Uterus (tissue), 3 donors: ENCODE measurements at regions not wholly inside any gene's neighbourhood (a gene's known extent, or its start where the extent isn't known, plus 50 kb on each side); places are given as distances from the start of the nearest gene placed in this dataset.

Experiments
- DNase-seq, 2 donors: peaks; one replicate each; pipeline ENCODE4 v3.0.0-alpha.2; 2019 to 2020
- H3K27ac ChIP-seq, 2 donors: fragments of 200-600 bp; sonication (generic); 1 replicate in 1 of 2; 2 replicates in 1 of 2; pipeline ENCODE4 v1.5.1; 2016 to 2018
- H3K27me3 ChIP-seq, 2 donors: fragments of 200-600 bp; sonication (generic); one replicate each; pipeline ENCODE4 v1.5.1; 2018 to 2019; ENCODE audit warnings: control low read depth in 1 of 2
- H3K36me3 ChIP-seq, 2 donors: fragments of 200-600 bp; sonication (generic); one replicate each; pipeline ENCODE4 v1.5.1; 2019; ENCODE audit warnings: control low read depth in 1 of 2
- H3K4me1 ChIP-seq, 2 donors: fragments of 200-600 bp; sonication (generic); one replicate each; pipeline ENCODE4 v1.5.1; 2018 to 2019; ENCODE audit warnings: control low read depth in 1 of 2
- H3K4me3 ChIP-seq, 2 donors: fragments of 200-600 bp; sonication (generic); 1 replicate in 1 of 2; 2 replicates in 1 of 2; pipeline ENCODE4 v1.5.1; 2018 to 2019; ENCODE audit warnings: mild to moderate bottlenecking in 1 of 2
- H3K9me3 ChIP-seq, 2 donors: fragments of 200-600 bp; sonication (generic); one replicate each; pipeline ENCODE4 v1.5.1; 2019; ENCODE audit warnings: control low read depth in 1 of 2
- CTCF ChIP-seq, 4 experiments: fragments of 200-600 bp in 2 of 4; fragments of 450-650 bp in 2 of 4; sonication (generic) in 2 of 4; IDR thresholded peaks; one replicate each; pipeline ENCODE4 v1.5.1; 2016 to 2019; ENCODE audit warnings: antibody characterized with exemption in 4 of 4, mild to moderate bottlenecking in 2 of 4, moderate library complexity in 1 of 4
- POLR2A ChIP-seq, 2 donors: fragments of 450-650 bp; IDR thresholded peaks; one replicate each; pipeline ENCODE4 v1.6.1; 2016; ENCODE audit warnings: antibody characterized with exemption in 2 of 2, mild to moderate bottlenecking in 1 of 2, moderate library complexity in 1 of 2
- intact Hi-C: fragments of 100-400 bp; cut with DNase I; formaldehyde crosslinking; loops from one replicate; pipeline ENCODE4 v1.15.1; 2023; ENCODE audit warnings: low total_unique reads
- donor health status: DM: yes; HTN: yes; CAD: no.

GRCh38 chr3:73855813-73856212, 231.1 kb upstream of the PDZRN3 start:
- H3K4me1 ChIP-seq, result no peaks in the 10 kb centered on the region
- TF ChIP-seq POLR2A (IDR thresholded peaks at IDR 0.05) (no peak), CTCF (IDR thresholded peaks at IDR 0.05) (no peak)
- H3K4me3 ChIP-seq, result no peak overlapping the region
- no peaks in the 10 kb centered on the region for H3K9me3 ChIP-seq
- no peak for DNase-seq
- no peak overlapping the region for H3K27ac ChIP-seq
- no peaks in the 10 kb centered on the region for H3K27me3 ChIP-seq
- intact Hi-C loops, result no loop called here
- H3K36me3 ChIP-seq, result no peaks in the 10 kb centered on the region

GRCh38 chr3:73848173-73848906, 223.6 kb upstream of the PDZRN3 start:
- H3K27ac ChIP-seq, result no peak overlapping the region
- DNase-seq, result no peak
- no peaks in the 10 kb centered on the region for H3K9me3 ChIP-seq
- no peak overlapping the region for H3K4me3 ChIP-seq
- intact Hi-C loops, result no loop called here
- TF ChIP-seq CTCF (IDR thresholded peaks at IDR 0.05), result peak; percentile 54 to 79 (median 67)
- TF ChIP-seq POLR2A (IDR thresholded peaks at IDR 0.05), result no peak
- H3K27me3 ChIP-seq, result no peaks in the 10 kb centered on the region
- no peaks in the 10 kb centered on the region for H3K4me1 ChIP-seq
- H3K36me3 ChIP-seq, result no peaks in the 10 kb centered on the region

- Histone ChIP-seq H3K36me3 (no peaks in the 10 kb centered on the region), H3K27ac (no peak overlapping the region), H3K27me3 (no peaks in the 10 kb centered on the region), H3K4me3 (no peak overlapping the region), H3K4me1 (no peaks in the 10 kb centered on the region), H3K9me3 (no peaks in the 10 kb centered on the region)
- intact Hi-C loops, result no loop called here
- TF ChIP-seq CTCF (IDR thresholded peaks at IDR 0.05) (no peak), POLR2A (IDR thresholded peaks at IDR 0.05) (no peak)
- DNase-seq, result no peak
Observed at GRCh38 chr3:73846951-73847350, 222.2 kb upstream of the PDZRN3 start.

GRCh38 chr3:73839032-73839431, 214.3 kb upstream of the PDZRN3 start:
- H3K27ac ChIP-seq, result no peak overlapping the region
- intact Hi-C loops, result no loop called here
- H3K27me3 ChIP-seq, result no peaks in the 10 kb centered on the region
- H3K4me3 ChIP-seq, result no peak overlapping the region
- no peaks in the 10 kb centered on the region for H3K4me1 ChIP-seq
- no peak for DNase-seq
- no peak for TF ChIP-seq POLR2A (IDR thresholded peaks at IDR 0.05)
- no peak for TF ChIP-seq CTCF (IDR thresholded peaks at IDR 0.05)
- H3K9me3 ChIP-seq, result peaks cover 0 to 19% of the 10 kb centered on the region in 2 donors
- no peaks in the 10 kb centered on the region for H3K36me3 ChIP-seq

- TF ChIP-seq CTCF (IDR thresholded peaks at IDR 0.05) (no peak), POLR2A (IDR thresholded peaks at IDR 0.05) (no peak)
- Histone ChIP-seq H3K27me3 (no peaks in the 10 kb centered on the region), H3K4me3 (no peak overlapping the region), H3K36me3 (no peaks in the 10 kb centered on the region), H3K4me1 (no peaks in the 10 kb centered on the region), H3K27ac (no peak overlapping the region), H3K9me3 (peaks cover 0 to 19% of the 10 kb centered on the region in 2 donors)
- intact Hi-C loops, result no loop called here
- no peak for DNase-seq
Observed at GRCh38 chr3:73835945-73836344, 211.2 kb upstream of the PDZRN3 start.
